Stimulated activated naive CD8-positive, alpha-beta T cell treated with anti-CD3 and anti-CD28 coated beads, Interleukin-15, amount 100 ng/mL, for 72 hours (primary cell): ENCODE measurements at regions not wholly inside any gene's neighbourhood (a gene's known extent, or its start where the extent isn't known, plus 50 kb on each side); places are given as distances from the start of the nearest gene placed in this dataset.
A peak's percentile ranks its signal among the peaks of the same experiment; 100 is the strongest.
"Not testable (repeated sequence)": the region's sequence is repeated elsewhere in the genome, so short reads cannot be mapped to it uniquely, and the experiment has no call there.

Experiments
- ATAC-seq: fragments of 150-1000 bp; cut with Tn5 transposase; 2 replicates; pipeline ENCODE4 v1.10.0; 2021; ENCODE audit warnings: mild to moderate bottlenecking, moderate library complexity
- DNase-seq, 2 donors: peaks; one replicate each; pipeline ENCODE4 v3.0.0; 2021 to 2022
- H3K27ac Mint-ChIP-seq, 2 donors: one replicate each; pipeline ENCODE4 v1.8.0; 2022; ENCODE audit warnings: mild to moderate bottlenecking in 2 of 2, mixed read lengths in 2 of 2, moderate library complexity in 2 of 2
- H3K27me3 Mint-ChIP-seq: one replicate; pipeline ENCODE4 v1.8.0; 2022; ENCODE audit warnings: mixed read lengths
- H3K4me1 Mint-ChIP-seq: one replicate; pipeline ENCODE4 v1.8.0; 2022; ENCODE audit warnings: mild to moderate bottlenecking, mixed read lengths
- H3K4me3 Mint-ChIP-seq, 2 donors: one replicate each; pipeline ENCODE4 v1.8.0; 2022; ENCODE audit warnings: mild to moderate bottlenecking in 2 of 2, mixed read lengths in 2 of 2, moderate library complexity in 1 of 2
- H3K9me3 Mint-ChIP-seq, 2 donors: one replicate each; pipeline ENCODE4 v1.8.0; 2022; ENCODE audit warnings: mixed read lengths in 2 of 2

DNA sequence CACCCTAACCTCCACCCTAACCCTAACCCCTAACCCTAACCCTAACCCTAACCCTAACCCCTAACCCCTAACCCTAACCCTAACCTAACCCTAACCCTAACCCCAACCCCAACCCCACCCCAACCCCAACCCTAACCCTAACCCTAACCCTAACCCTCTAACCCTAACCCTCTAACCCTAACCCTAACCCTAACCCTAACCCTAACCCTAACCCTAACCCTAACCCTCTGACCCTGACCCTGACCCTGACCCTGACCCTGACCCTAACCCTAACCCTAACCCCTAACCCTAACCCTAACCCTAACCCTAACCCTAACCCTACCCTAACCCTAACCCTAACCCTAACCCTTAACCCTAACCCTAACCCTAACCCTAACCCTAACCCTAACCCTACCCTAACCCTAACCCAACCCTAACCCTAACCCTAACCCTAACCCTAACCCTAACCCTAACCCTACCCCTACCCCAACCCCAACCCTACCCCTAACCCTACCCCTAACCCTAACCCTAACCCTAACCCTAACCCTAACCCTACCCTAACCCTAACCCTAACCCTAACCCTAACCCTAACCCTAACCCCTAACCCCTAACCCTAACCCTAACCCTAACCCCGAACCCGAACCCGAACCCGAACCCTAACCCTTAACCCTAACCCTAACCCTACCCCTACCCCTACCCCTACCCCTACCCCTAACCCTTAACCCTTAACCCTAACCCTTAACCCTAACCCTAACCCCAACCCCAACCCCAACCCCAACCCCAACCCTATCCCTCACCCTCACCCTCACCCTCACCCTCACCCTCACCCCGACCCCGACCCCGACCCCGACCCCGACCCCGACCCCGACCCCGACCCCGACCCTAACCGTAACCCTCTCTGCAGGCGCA, 186.2 kb upstream of the CHL1 start:
- not testable (repeated sequence) for ATAC-seq, H3K27me3 Mint-ChIP-seq, H3K4me3 Mint-ChIP-seq, DNase-seq, H3K9me3 Mint-ChIP-seq, H3K4me1 Mint-ChIP-seq, H3K27ac Mint-ChIP-seq

DNA sequence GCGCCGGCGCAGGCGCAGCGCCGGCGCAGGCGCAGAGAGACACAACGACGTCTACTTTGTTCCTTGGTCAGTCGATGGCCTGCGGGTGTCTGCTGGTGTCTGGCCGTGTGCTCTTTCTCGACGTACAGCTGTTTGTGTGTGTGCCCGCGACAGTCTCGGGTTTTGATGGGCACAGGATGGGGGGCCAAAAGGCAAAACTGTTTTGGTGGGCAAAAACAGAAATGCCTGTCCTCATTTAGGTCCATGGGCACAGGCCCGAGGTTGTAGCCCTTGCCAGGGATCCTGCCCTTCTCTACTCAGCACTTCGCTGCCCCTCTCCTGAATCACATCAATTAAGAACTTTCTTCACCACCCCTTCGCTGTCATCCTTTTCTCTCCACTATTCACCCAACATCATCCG, 184.8 kb upstream of the CHL1 start:
- DNase-seq, result peak in 1 of 2 donors; percentile 10
- no peaks in the 10 kb centered on the region for H3K27me3 Mint-ChIP-seq
- peak overlapping the region in 1 of 2 donors; percentile 92 for H3K27ac Mint-ChIP-seq
- peak; percentile 62 for ATAC-seq
- peak overlapping the region in 1 of 2 donors; percentile 80 for H3K4me3 Mint-ChIP-seq
- peaks cover 0 to 8% of the 10 kb centered on the region in 2 donors for H3K9me3 Mint-ChIP-seq
- no peaks in the 10 kb centered on the region for H3K4me1 Mint-ChIP-seq

DNA sequence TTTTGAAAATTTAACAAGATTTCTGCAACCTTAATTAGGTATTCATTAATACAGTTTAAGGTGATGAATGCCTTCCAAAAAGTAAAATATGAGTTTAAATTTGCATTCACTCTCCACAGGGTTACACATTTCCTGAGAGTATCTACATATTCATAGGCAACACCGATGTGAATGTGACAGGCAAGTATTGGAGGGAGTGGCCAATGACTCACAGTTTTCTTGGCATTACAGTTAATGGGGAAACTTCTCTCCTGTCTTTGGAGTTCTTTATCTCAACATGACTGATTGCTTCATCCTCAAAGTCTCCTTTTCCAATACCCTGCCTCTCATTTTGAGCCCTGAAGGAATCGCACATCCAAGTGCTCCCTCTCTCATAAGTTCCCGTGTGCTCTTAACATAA, 181.9 kb upstream of the CHL1 start:
- no peaks in the 10 kb centered on the region for H3K4me1 Mint-ChIP-seq
- DNase-seq, result no peak
- peaks cover 0 to 8% of the 10 kb centered on the region in 2 donors for H3K9me3 Mint-ChIP-seq
- H3K27me3 Mint-ChIP-seq, result no peaks in the 10 kb centered on the region
- H3K27ac Mint-ChIP-seq, result no peak overlapping the region
- no peak for ATAC-seq
- H3K4me3 Mint-ChIP-seq, result no peak overlapping the region

DNA sequence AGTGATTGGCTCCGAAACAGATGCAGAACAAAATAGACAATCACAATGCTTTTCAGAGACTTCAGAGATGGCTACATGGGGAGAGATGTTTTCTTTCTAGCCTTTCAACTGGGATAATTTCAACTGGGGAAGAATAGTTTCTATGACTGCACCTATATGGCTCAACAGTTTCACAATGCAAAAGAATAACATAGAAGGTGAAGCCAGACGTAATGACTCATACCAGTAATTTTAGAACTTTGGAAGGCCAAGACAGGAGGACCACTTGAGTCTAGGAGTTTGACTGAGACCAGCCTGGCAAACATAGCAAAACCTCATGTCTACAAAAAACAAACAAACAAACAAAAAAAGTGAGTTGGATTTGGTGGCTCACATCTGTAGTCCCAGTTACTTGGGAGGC, 180.2 kb upstream of the CHL1 start:
- Mint-ChIP-seq H3K4me3 (no peak overlapping the region), H3K27me3 (peaks cover 8% of the 10 kb centered on the region), H3K9me3 (peaks cover 0 to 8% of the 10 kb centered on the region in 2 donors), H3K4me1 (no peaks in the 10 kb centered on the region), H3K27ac (no peak overlapping the region)
- ATAC-seq (no peak), DNase-seq (no peak)

DNA sequence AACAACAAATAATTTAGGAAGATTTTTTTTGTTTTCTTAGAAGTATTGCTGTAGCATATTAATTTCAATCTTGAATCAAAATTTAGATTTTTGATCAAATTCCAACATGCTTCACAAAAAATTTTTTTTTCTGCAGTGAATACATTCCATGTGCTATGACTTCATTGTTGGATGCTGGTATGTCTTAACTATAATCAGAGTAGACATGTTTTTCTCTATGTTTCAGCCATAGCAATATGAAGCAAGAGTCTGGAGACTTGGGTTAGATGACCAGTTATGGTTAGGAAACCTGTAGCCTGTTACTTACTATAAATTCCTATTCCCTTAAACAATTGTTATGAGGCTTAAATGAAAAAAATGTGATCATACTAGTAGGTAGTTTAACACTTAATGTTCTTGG, 176.1 kb upstream of the CHL1 start:
- Mint-ChIP-seq H3K27ac (no peak overlapping the region), H3K27me3 (peaks cover 10% of the 10 kb centered on the region), H3K4me3 (no peak overlapping the region), H3K4me1 (no peaks in the 10 kb centered on the region), H3K9me3 (no peaks in the 10 kb centered on the region)
- no peak for ATAC-seq
- no peak for DNase-seq

DNA sequence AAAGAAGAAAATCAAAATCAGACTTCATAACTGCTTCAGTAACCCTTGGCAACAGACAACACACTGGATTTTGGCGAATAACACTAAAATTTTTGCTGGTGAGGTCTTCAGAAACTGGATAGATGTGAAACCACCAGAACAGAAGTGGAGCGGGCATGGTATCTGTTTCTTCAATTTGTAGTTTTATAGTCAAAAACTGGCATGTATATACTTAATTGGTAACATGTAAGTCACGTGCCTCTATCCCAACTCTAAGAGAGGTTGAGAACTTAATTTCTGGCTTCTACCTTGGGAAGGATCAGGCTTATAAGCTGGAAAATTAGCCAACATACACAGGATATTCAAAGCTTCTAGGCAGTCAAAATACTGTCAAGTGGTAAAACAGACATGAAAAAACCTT, 172.6 kb upstream of the CHL1 start:
- ATAC-seq, result no peak
- H3K4me3 Mint-ChIP-seq, result no peak overlapping the region

DNA sequence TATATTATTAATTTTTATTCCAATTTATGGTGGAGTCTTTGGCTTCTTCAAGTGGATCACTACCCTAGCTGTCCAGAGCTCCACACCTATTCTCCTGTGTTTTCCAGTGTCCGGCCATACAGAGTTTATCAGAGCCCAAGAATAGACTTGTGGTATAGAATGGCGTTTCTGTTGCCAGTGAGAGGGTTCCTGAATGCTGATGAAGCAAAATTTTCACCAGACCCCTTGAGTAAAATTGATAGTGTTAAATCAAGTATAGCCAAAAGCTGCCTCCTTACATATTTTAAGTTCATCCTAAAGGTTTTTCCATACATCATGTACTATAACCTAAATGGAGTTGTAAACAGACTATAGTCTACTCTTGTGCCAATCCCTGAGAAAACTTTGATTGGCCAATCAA, 171.5 kb upstream of the CHL1 start:
- Mint-ChIP-seq H3K4me3 (no peak overlapping the region), H3K27me3 (peaks cover 18% of the 10 kb centered on the region), H3K27ac (no peak overlapping the region), H3K9me3 (peaks cover 0 to 8% of the 10 kb centered on the region in 2 donors), H3K4me1 (no peaks in the 10 kb centered on the region)
- ATAC-seq, result no peak
- no peak for DNase-seq

More for the DNA sequence above, 172.6 kb upstream of the CHL1 start:
- H3K27ac Mint-ChIP-seq, result no peak overlapping the region
- no peak for DNase-seq
- H3K4me1 Mint-ChIP-seq, result no peaks in the 10 kb centered on the region
- peaks cover 0 to under 1% of the 10 kb centered on the region in 2 donors for H3K9me3 Mint-ChIP-seq
- H3K27me3 Mint-ChIP-seq, result peaks cover 18% of the 10 kb centered on the region

DNA sequence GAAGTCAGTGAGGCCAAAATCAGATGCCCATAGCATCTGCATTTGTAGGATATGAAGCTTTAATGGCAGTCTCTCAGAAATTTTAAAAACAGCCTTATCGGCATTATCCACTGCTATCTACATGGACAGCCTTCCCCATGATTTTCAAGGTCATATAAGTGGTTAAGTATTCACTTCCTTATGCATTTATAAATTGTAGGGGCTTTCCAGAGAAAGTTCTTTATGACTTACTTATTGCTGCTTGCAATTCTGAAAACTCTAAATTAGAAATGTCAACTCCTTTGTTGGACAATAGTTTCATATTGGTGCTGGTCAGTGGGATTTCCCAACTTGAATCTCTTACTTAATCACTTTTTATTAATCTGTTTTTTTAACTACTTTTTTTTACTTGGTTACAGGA, 160.6 kb upstream of the CHL1 start:
- not testable (repeated sequence) for ATAC-seq, H3K4me1 Mint-ChIP-seq, H3K9me3 Mint-ChIP-seq, H3K27ac Mint-ChIP-seq, DNase-seq, H3K4me3 Mint-ChIP-seq
- peaks cover 23% of the 10 kb centered on the region for H3K27me3 Mint-ChIP-seq

DNA sequence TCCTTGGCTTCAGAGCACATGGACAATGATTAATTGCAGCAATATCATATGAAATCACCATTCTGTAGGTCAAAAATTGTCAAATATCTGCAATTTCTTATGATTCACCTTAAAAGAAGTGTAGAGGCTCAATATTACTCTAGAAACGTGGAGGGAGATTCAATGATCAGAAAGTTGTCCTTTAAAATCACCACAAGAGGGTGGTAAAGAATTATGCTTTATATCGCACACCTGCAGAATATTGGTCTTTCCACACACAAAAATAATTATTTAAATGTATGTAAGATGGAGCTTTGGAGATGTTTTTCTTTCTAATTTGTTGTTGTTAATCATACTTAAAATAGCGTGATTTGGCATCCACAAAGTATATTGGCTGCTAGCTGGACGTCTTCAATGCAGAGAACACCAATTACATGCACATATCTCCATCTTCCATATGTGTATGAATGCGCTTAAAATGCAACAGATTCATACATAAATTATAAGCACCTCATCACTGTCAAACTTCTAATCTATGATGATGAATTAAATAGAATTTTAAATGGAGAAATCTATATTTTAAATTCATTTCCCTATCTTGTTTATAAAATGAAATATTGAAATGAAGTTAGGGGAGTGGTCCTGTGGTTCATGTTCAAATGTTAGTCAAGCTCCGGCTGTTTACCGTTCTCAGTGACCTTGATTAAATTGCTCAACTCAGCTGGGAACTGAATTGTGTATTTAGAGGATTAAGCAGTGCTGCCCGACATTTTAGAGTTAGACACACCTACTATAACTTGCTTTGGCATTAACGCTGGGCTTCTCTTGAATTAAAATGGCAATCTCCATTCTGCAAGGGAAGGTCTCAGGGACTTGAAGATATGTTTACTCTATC, 153.5 kb upstream of the CHL1 start:
- H3K4me3 Mint-ChIP-seq, ATAC-seq, H3K4me1 Mint-ChIP-seq, H3K9me3 Mint-ChIP-seq, H3K27ac Mint-ChIP-seq, DNase-seq: not testable (repeated sequence)
- H3K27me3 Mint-ChIP-seq, result peaks cover 24% of the 10 kb centered on the region

DNA sequence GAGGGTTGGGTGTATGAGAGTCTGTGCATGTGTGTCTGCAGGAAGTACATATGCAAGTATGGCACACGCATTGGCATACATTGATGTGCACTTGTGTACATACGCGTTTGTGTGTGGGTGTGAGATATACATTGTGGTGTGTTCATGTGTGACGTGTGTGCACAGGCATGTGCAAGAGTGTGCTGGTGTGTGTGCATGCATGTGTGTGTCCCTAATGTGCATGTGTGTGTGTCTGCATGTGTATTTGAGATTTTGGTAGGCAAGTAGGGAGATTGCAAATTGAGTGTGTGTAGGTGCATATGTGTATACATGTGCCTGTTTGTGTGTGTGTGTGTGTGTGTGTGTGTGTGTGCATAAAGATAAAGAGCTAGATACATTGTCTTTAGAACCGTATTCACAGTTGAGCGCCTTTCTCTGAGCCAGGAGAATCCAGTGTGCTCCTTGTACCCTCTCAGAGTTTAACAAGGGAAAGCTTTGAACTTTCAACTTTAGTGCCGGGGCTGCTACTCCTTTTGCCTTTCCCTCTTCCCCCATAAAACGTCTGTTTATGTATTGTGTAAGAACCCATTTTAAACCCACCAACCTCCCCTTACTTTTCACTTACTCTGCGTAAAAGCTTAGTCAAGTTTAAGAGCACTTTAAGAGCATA, 152.4 kb upstream of the CHL1 start:
- Mint-ChIP-seq H3K4me3 (no peak overlapping the region), H3K4me1 (no peaks in the 10 kb centered on the region), H3K27ac (no peak overlapping the region), H3K27me3 (peaks cover 17% of the 10 kb centered on the region), H3K9me3 (no peaks in the 10 kb centered on the region)
- ATAC-seq, result no peak
- DNase-seq, result no peak

DNA sequence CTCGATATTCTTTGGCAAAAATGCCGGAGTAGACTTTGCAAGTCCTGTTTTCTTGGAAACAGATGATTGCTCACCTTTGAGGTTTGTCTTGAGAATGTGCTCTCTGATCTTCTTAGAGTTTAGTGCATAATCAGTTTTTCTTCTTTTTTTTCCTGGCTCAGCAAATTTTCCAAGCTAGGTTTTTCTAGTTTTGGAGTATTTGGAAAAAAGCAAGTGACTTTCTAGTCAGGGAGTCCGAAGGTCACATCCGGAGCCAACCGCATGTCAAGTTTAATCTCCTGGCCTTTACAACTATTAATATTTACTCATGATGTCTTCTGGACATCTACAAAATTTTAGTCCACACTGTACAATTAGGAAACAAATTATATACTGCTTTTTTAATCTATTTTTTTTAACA, 151.6 kb upstream of the CHL1 start:
- DNase-seq, H3K9me3 Mint-ChIP-seq, H3K4me3 Mint-ChIP-seq, H3K4me1 Mint-ChIP-seq, ATAC-seq, H3K27ac Mint-ChIP-seq, H3K27me3 Mint-ChIP-seq: not testable (repeated sequence)

DNA sequence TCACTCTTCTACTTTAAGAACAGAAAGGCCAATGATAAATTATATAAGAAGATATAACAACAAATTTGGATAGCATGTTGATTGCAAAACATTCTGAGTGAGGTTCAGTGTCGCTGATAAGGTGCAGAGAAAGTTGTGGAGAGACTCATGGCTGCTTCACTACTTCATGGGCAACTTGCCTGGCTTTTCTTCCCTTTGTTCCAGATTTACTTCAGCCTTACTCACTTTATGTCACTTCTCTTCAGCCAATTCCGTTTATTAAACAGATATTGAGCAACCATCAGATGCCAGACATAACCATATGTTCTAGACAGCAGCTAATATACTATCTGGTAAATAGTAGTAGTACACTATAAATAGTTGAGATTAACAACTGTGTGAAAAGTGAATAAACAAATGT, 150.0 kb upstream of the CHL1 start:
- Mint-ChIP-seq H3K9me3 (peaks cover 3 to 4% of the 10 kb centered on the region in 2 donors), H3K4me3 (no peak overlapping the region), H3K4me1 (no peaks in the 10 kb centered on the region), H3K27ac (no peak overlapping the region), H3K27me3 (peaks cover 8% of the 10 kb centered on the region)
- ATAC-seq (no peak), DNase-seq (no peak)

DNA sequence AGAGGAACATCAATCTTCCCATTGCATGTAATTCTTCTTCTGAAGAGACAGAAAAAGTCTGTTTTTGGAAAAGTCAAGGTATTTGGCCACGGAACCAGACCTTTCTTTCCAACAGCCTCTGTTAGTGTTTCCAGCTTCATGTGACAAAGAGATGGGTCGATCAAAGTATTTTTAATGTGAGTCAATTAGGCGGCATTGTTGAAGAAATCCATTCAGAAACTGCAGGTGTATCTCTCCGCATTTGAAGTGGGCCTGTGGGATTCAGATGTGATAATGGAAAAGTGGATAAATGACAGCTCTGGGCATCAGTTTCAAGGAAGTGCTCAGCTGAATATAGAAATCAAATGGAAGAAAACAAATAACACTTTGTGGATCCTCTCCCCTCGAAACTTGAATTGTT, 143.1 kb upstream of the CHL1 start:
- H3K4me3 Mint-ChIP-seq, ATAC-seq, H3K27ac Mint-ChIP-seq, DNase-seq, H3K27me3 Mint-ChIP-seq, H3K4me1 Mint-ChIP-seq, H3K9me3 Mint-ChIP-seq: not testable (repeated sequence)

DNA sequence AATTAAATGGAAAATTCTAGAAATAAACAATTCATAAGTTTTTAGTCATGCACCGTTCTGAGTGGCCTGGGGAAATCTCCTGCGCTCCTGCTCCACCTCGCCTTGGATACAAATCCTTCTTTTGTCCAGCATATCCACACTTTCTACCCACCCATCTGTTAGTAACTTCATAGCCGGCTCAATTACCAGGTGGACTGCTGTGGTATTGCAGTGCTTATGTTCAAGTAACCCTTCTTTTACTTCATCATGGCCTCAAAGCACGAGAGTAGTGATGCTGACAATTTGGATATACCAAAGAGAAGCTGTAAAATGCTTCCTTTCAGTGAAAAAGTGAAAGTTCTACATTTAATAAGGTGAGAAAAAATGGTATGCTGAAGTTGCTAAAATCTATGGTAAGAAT, 142.3 kb upstream of the CHL1 start:
- Mint-ChIP-seq H3K4me1 (no peaks in the 10 kb centered on the region), H3K9me3 (peaks cover 4 to 6% of the 10 kb centered on the region in 2 donors), H3K4me3 (no peak overlapping the region), H3K27me3 (peaks cover under 1% of the 10 kb centered on the region), H3K27ac (no peak overlapping the region)
- DNase-seq (no peak), ATAC-seq (no peak)

DNA sequence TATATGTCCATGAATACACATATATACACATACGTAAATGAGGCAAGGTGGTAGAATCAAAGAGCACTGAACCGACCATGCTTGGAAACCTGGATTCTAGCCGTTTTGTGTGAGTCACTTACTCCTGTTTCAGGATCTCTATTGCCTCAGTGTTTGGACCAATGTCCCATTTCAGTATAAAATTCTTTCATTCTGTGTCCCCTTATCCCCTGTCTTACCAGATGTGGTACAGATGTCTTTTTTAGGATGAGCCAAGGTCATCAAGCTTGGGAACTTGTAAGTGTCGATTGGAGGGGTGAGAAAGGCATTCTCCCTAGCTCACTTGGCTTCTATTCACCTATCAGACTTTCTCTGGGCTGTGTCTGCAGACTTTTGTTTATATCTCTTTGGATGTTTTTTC, 139.9 kb upstream of the CHL1 start:
- peaks cover 17% of the 10 kb centered on the region for H3K27me3 Mint-ChIP-seq
- DNase-seq (no peak), ATAC-seq (no peak)
- peaks cover under 1% of the 10 kb centered on the region in 2 donors for H3K9me3 Mint-ChIP-seq
- no peak overlapping the region for H3K4me3 Mint-ChIP-seq
- no peak overlapping the region for H3K27ac Mint-ChIP-seq
- H3K4me1 Mint-ChIP-seq, result no peaks in the 10 kb centered on the region
